Gastroesophageal sphincter (tissue), 4 donors: ENCODE measurements at regions not wholly inside any gene's neighbourhood (a gene's known extent, or its start where the extent isn't known, plus 50 kb on each side); places are given as distances from the start of the nearest gene placed in this dataset.

Experiments used
- ATAC-seq: fragments of 150-250 bp; one replicate; pipeline ENCODE4 v1.9.1; 2016; ENCODE audit warnings: mild to moderate bottlenecking, moderate library complexity
- H3K27ac ChIP-seq, 4 donors: fragments of 200-600 bp; sonication (generic) in 3 of 4; 1 replicate in 3 of 4; 2 replicates in 1 of 4; pipeline ENCODE4 v1.5.1; 2016 to 2019
- H3K27me3 ChIP-seq: fragments of 200-600 bp; sonication (generic); one replicate; pipeline ENCODE4 v1.5.1; 2019
- H3K36me3 ChIP-seq, 2 donors: fragments of 200-600 bp; sonication (generic); one replicate each; pipeline ENCODE4 v1.5.1; 2019; ENCODE audit warnings: control low read depth in 1 of 2
- H3K4me1 ChIP-seq, 3 donors: fragments of 200-600 bp; sonication (generic); 1 replicate in 2 of 3; 2 replicates in 1 of 3; pipeline ENCODE4 v1.5.1; 2016 to 2019; ENCODE audit warnings: control low read depth in 2 of 3
- H3K4me3 ChIP-seq, 2 donors: fragments of 200-600 bp; sonication (generic); one replicate each; pipeline ENCODE4 v1.5.1; 2019; ENCODE audit warnings: mild to moderate bottlenecking in 1 of 2, moderate library complexity in 1 of 2
- H3K9me3 ChIP-seq, 3 donors: fragments of 200-600 bp; sonication (generic); one replicate each; pipeline ENCODE4 v1.5.1; 2017 to 2019; ENCODE audit warnings: control low read depth in 2 of 3
- EP300 ChIP-seq: sonication (generic); formaldehyde crosslinking; IDR thresholded peaks from one replicate; pipeline ENCODE4 v1.6.1; 2017; ENCODE audit warnings: antibody characterized with exemption, mild to moderate bottlenecking
- POLR2A ChIP-seq, 2 donors: fragments of 450-650 bp; IDR thresholded peaks; one replicate each; pipeline ENCODE4 v1.6.1; 2017; ENCODE audit warnings: antibody characterized with exemption in 2 of 2, mild to moderate bottlenecking in 2 of 2, moderate library complexity in 1 of 2
- POLR2AphosphoS5 ChIP-seq: sonication (generic); formaldehyde crosslinking; IDR thresholded peaks from one replicate; pipeline ENCODE4 v1.6.1; 2017; ENCODE audit warnings: antibody characterized with exemption
- WGBS, 2 donors: methylation state at CpG; one replicate each; pipeline ENCODE4 v1.1.5; 2018; ENCODE audit warnings: low coverage in 1 of 2; 5-methylcytosine and 5-hydroxymethylcytosine counted together
- TF ChIP-seq, protein P1 (sequence below), 4 experiments: fragments of 200-600 bp in 2 of 4; fragments of 450-650 bp in 2 of 4; sonication (generic) in 1 of 4; IDR thresholded peaks; one replicate each; pipeline ENCODE4 v1.5.1; 2017 to 2019; ENCODE audit warnings: antibody characterized with exemption in 4 of 4, mild to moderate bottlenecking in 2 of 4, moderate library complexity in 2 of 4

GRCh38 chr12:75852956-75853355 lies 178.6 kb downstream of the PHLDA1 start:
- Histone ChIP-seq H3K27ac (no peak overlapping the region), H3K36me3 (no peaks in the 10 kb centered on the region), H3K4me1 (peaks cover 0 to 13% (median 3%) of the 10 kb centered on the region in 3 donors), H3K4me3 (no peak overlapping the region), H3K27me3 (no peaks in the 10 kb centered on the region), H3K9me3 (no peaks in the 10 kb centered on the region)
- no peak for TF ChIP-seq EP300
- TF ChIP-seq, protein P1, sequence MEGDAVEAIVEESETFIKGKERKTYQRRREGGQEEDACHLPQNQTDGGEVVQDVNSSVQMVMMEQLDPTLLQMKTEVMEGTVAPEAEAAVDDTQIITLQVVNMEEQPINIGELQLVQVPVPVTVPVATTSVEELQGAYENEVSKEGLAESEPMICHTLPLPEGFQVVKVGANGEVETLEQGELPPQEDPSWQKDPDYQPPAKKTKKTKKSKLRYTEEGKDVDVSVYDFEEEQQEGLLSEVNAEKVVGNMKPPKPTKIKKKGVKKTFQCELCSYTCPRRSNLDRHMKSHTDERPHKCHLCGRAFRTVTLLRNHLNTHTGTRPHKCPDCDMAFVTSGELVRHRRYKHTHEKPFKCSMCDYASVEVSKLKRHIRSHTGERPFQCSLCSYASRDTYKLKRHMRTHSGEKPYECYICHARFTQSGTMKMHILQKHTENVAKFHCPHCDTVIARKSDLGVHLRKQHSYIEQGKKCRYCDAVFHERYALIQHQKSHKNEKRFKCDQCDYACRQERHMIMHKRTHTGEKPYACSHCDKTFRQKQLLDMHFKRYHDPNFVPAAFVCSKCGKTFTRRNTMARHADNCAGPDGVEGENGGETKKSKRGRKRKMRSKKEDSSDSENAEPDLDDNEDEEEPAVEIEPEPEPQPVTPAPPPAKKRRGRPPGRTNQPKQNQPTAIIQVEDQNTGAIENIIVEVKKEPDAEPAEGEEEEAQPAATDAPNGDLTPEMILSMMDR (IDR thresholded peaks at IDR 0.05), result no peak
- no peak for TF ChIP-seq POLR2A (IDR thresholded peaks at IDR 0.05)
- TF ChIP-seq POLR2AphosphoS5, result no peak
- no peak for ATAC-seq
- 42 to 77% methylated on average over 2 of the region's 2 CpGs for WGBS, 2 donors

- ATAC-seq, result no peak
- no peak overlapping the region for H3K4me3 ChIP-seq
- WGBS, 2 donors, result 78 to 83% methylated on average over 3 of the region's 3 CpGs
- no peak for TF ChIP-seq POLR2AphosphoS5
- TF ChIP-seq EP300, result no peak
- TF ChIP-seq, protein P1 (IDR thresholded peaks at IDR 0.05), result no peak
- no peaks in the 10 kb centered on the region for H3K36me3 ChIP-seq
- H3K27ac ChIP-seq, result no peak overlapping the region
- H3K4me1 ChIP-seq, result peaks cover 0 to 14% (median 3%) of the 10 kb centered on the region in 3 donors
- H3K9me3 ChIP-seq, result no peaks in the 10 kb centered on the region
- H3K27me3 ChIP-seq, result no peaks in the 10 kb centered on the region
These were observed 179.4 kb downstream of the PHLDA1 start for GRCh38 chr12:75852143-75852542.

DNA sequence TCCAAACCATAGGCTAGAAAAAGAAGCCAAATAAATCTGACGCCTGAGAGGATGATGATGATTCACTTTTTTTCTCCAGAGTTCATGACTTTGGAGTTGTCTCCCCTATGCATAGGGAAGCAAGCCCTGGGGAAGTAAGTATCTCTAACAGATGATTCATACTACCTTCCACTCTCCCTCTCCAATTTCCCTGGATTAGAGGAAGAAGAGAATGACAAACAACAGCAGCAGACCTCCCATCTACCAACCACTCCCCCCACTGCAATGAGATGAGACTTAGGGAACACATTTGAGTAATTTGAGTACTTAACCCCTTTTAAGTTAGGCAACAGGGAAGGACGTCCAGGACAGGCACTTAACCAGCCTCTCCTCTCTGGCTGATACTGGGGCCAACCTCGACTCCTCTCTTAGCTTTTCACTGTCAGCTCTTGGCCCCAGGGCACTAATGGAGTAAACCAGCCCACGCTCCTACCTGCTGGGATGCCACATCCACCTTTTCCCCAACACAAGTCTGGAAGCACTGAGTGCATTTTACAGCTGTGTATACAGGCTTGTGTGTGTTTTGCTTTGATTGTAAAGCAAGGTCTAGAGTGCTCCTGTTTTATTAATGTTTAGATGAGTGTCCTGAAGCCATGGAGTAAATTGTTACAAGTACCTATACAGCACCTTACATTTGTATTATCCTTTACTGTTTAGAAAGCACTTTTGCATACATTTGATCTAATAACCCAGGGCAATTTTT lies 180.7 kb downstream of the PHLDA1 start:
- Histone ChIP-seq H3K9me3 (no peaks in the 10 kb centered on the region), H3K27ac (no peak overlapping the region), H3K27me3 (no peaks in the 10 kb centered on the region), H3K4me3 (no peak overlapping the region), H3K36me3 (no peaks in the 10 kb centered on the region), H3K4me1 (peaks cover 0 to 14% (median 3%) of the 10 kb centered on the region in 3 donors)
- 10 to 67% methylated on average over 2 to 3 of the region's 4 CpGs for WGBS, 2 donors
- no peak for ATAC-seq
- TF ChIP-seq, protein P1 (IDR thresholded peaks at IDR 0.05), result no peak
- TF ChIP-seq EP300 (no peak), POLR2AphosphoS5 (no peak), POLR2A (IDR thresholded peaks at IDR 0.05) (no peak)

DNA sequence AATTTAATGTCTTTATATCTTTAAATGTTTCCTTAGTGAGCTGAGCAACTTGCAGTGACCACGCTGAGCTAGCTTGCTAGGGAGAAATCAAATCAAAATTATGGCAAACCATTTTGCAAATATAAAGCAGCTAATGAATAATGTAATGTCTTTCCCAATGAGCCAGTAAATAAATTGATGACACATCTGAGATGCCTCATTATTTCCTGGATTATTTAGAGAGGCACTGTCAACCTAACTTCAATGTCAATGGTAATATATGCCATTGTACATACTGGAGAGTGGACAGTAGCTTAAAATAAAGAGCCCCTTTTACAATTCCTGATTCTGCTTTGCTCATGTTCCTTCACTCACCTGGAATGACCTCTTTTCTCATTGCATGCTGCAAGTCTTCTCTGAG lies 182.6 kb downstream of the PHLDA1 start:
- Histone ChIP-seq H3K27me3 (no peaks in the 10 kb centered on the region), H3K4me3 (no peak overlapping the region), H3K27ac (peak overlapping the region in 1 of 4 donors; percentile 42), H3K9me3 (no peaks in the 10 kb centered on the region), H3K4me1 (peaks cover 0 to 14% (median 3%) of the 10 kb centered on the region in 3 donors), H3K36me3 (no peaks in the 10 kb centered on the region)
- no peak for ATAC-seq
- TF ChIP-seq POLR2A (IDR thresholded peaks at IDR 0.05), result no peak
- TF ChIP-seq POLR2AphosphoS5, result no peak
- TF ChIP-seq EP300, result no peak
- TF ChIP-seq, protein P1 (IDR thresholded peaks at IDR 0.05), result no peak
- 0 to 25% methylated on average over 1 of the region's 1 CpG for WGBS, 2 donors

DNA sequence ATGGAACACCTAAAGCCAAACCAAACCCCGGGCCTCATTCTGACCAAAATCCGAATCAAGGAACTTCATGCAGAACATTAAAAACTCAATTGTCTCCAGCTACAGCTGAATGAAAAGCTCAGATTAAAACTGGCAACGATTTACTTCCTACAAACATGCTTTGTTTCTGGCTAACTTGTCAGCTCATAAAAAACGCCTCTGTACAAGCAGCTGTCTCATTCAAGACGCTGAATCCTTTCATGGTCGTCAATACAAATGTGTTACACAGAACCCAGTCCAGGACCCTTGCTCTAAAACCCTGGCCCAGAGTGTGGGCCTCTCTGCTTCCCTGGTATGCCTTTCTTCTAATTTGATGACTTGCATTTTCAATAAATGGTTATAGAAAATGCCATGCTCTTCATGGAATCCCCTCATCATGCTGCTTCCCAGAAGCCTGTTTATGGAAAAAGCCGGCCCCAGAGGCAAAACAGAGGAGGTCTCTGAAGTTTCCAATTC lies 183.1 kb downstream of the PHLDA1 start:
- no peak for ATAC-seq
- H3K36me3 ChIP-seq, result no peaks in the 10 kb centered on the region
- no peaks in the 10 kb centered on the region for H3K27me3 ChIP-seq
- H3K27ac ChIP-seq, result peak overlapping the region in 2 of 4 donors; percentile 40 to 42
- no peak for TF ChIP-seq POLR2AphosphoS5
- TF ChIP-seq, protein P1 (IDR thresholded peaks at IDR 0.05), result no peak
- TF ChIP-seq EP300, result no peak
- no peak for TF ChIP-seq POLR2A (IDR thresholded peaks at IDR 0.05)
- peaks cover 0 to 14% (median 3%) of the 10 kb centered on the region in 3 donors for H3K4me1 ChIP-seq
- no peak overlapping the region for H3K4me3 ChIP-seq
- H3K9me3 ChIP-seq, result no peaks in the 10 kb centered on the region
- 9 to 16% methylated on average over 7 of the region's 7 CpGs for WGBS, 2 donors
